GM19438 (cell line): ENCODE measurements at regions not wholly inside any gene's neighbourhood (a gene's known extent, or its start where the extent isn't known, plus 50 kb on each side); places are given as distances from the start of the nearest gene placed in this dataset.
"Not testable (repeated sequence)": the region's sequence is repeated elsewhere in the genome, so short reads cannot be mapped to it uniquely, and the experiment has no call there.

Experiments
- ATAC-seq: cut with Tn5 transposase; IDR thresholded peaks from one replicate; pipeline ENCODE4 v1.9.1; 2021; ENCODE audit warnings: low read depth; ENCODE audit not compliant: unreplicated experiment

DNA sequence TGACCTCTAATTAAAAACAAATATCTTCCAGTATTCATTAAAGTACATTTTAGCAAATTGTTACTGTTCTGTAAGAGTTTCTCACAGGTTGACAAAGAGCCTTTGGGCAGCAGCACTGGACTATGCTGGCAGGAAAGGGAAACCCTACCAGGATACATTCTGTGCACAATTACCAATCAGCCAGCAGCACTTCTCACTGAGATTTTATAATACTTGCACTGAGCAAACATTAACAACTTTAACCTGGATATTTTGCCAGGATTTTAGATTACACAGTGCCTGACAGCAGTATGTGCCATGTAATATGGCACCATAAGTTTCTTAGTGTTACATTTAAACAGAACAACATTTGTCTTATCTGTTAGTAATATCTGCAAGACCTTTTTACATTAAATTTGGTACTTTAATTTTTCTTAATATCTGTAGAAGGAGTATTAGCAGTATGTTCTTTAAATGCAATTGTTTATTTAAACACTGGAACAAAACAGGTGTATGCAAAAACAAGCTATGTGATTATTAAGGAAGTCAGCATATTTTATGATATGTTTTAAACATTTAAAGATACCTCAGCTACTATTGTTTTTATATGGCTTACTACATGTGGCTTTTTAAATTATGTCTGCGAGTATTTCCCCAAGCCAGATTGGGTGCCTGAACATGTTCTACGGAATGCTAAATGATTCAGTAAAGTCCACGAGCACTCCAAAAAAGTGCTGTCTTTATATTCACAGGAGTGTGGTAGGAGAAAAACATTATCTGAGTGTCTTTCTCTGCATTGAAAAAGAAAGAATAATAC is 699.0 kb upstream of the LUZP2 start:
- no peak for ATAC-seq

DNA sequence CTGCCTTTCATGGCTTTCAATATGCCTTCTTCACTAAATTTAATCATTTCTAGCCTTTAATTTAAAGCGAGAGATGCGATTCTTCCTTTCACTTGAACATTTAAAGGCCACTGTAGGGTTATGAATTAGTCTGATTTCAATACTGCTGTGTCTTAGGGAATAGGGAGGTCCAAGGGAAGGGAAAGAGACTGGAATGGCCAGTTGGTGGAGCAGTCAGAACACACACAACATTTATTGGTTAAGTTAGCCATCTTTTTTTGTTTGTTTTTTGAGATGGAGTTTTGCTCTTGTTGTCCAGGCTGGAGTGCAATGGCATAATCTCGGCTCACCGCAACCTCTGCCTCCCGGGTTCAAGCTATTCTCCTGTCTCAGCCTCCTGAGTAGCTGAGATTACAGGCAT is 662.5 kb upstream of the LUZP2 start:
- not testable (repeated sequence) for ATAC-seq

DNA sequence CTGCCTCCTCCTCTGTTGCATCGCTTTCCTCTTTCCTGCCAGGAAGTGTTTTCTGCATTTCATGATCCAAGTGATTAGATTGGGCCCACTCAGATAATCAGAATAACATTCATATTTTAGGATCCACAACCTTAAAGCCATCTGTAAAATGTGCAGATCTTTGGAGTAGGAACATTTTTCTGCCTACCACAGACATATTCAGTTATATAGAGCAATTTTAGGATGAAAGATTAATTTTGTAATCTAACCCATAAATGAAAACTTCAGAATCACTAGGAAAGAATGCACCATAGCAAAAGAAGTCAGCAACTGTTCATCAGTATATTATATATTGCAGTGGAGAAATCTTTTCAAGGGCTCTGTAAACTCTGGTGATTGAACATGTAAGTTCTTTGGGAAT is 659.9 kb upstream of the LUZP2 start:
- ATAC-seq: no peak

DNA sequence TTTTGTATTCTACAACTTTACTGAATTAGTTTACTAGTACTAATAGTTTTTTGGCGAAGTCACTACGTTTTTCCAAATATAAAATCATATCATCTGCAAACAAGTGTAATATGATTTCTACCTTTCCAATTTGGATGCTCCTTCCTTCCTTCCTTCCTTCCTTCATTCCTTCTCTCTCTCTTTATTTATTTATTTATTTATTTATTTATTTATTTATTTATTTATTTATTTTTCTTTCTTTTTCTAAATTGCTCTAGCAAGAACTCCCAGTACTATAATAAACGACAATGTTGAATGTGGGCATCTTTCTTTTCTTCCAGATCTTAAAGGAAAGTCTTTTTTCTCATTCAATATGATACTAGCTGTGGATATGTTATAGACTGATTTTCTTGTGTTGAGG is 656.0 kb upstream of the LUZP2 start:
- ATAC-seq: no peak

DNA sequence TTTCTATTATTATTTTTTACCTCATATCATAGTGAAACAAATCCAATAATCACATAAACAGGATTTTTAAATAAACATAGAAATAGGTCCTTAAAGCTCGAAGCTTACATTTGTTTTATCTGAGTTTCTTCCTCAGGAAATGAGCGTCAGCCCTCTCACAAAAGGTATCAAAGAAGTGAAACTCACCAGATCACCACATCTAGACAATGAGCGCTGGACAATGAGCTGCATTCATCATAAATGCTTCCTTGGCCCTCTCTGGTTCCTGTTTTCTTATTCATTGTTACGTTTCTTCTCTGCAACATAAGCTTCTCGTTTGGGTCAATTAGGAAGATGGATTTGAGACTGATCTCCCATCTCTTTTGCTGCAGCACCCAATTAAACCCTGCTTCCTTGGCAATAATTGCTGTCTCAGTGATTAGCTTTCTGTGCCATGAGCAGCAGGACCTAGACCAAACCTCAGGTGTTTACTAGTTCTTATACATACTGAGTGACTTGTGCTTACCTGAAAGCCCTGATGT is 649.9 kb upstream of the LUZP2 start:
- no peak for ATAC-seq

DNA sequence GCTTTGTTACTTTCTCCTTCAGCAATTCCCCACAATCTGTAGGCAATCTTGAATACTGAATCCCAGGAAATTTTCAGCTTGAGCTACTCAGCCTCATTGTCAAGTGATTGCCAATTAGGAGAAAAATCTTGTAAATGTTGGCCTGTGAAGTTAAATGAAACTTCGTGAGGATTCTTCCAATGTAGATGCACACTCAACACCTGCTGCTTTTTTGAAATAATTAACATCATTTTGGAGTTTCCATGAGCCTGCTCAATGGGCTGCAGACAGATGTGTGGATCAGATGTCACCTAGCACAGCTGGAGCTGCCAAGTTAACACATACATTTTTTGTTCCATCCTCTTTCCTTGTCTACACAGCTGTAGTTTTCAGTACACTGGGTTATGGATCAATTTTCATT is 645.6 kb upstream of the LUZP2 start:
- ATAC-seq: no peak

DNA sequence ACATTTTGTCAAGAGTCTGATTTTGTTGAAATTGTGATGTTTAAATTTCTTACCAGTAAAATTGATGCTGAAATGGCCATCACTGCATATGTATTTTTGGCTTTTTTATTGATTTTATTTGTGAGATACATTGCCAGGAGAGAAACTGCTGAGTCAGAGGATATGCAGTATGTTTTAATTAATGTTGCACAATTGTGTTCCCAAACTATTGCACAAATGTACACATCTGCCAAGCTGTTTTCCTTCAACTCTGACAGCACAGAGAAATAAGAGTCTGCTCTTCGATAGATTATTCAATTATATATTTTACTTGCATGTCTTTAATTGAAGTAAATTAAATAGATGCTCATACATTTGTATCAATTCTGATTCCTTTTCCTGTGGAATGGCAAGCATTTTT is 640.2 kb upstream of the LUZP2 start:
- no peak for ATAC-seq

DNA sequence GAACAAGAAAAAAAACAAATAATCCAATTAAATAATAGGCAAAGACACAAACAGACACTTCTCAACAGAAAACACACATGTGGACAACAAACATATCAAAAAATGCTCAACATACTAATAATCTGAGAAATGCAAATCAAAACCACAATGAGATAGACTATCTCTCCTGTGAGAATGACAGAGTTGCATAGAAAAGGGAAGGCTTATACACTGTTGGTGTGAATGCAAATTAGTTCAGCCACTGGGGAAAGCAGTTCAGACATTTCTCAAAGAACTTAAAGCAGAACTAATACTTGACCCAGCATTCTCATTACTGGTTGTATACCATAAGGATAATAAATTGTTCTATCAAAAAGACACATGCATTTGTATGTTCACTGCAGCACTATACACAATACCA is 637.8 kb upstream of the LUZP2 start:
- no peak for ATAC-seq

DNA sequence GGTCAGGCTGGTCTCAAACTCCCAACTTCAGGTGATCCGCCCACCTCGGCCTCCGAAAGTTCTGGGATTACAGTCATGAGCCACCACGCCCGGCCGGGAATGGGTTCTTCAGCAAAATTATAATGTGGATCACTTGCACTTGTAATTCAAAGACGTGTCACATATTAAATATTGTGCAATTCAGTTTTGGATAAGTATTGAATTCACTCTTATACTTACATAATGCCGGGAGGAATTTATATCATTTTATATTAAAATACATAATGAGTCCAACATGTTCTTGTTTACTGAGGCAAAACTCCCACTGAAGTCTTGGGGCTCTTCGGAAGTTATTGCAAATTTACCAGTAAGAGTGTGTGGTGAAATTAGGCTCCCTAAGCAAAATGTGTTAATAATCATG is 635.2 kb upstream of the LUZP2 start:
- no peak for ATAC-seq

DNA sequence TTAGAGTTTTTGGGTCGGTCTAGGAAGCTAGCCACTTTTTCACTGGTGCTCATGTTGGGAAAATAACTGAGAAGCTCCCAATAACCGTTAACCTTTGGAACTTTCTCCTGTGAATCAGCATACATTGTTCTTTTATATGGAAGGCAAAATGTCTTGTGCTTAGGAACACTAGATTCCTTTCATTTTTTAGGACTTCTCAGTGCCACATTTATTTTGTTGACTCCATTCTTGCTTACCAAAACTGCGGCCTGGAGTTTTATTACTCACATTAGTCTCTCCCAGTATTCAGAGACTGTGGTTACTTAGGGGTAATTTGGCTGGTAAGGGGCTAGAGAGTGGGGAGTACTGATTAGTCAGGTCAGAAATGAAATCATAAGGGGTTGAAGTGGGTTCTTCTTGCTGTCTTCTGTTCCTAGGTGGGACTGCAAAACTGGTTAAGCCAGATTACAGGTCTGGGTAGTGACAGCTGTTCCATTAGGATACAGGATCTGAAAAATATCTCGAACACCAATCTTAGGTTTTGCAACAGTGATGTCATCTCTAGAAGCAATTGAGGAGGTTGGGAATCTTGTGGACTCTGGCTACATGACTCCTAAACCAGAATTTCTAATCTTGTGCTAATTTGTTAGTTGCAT is 631.4 kb upstream of the LUZP2 start:
- ATAC-seq: no peak

DNA sequence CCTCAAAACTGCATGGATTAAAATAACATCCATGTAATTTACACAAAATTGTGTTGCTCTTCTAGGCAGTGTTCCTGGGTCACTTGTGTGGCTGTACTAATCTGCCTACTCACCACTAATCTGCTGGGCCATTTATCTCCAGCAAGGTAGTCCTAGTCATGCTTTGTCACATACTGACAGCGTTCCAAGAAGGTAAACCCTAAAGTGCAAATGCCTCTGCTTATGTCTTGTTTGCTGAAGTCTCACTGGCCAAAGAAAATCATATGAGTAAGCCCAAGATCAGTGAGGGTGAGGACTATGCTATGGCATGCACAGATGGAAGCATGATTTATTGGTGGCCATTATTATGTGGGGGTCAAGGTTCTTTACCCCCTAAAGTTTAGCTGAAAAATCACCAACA is 630.2 kb upstream of the LUZP2 start:
- ATAC-seq: no peak

DNA sequence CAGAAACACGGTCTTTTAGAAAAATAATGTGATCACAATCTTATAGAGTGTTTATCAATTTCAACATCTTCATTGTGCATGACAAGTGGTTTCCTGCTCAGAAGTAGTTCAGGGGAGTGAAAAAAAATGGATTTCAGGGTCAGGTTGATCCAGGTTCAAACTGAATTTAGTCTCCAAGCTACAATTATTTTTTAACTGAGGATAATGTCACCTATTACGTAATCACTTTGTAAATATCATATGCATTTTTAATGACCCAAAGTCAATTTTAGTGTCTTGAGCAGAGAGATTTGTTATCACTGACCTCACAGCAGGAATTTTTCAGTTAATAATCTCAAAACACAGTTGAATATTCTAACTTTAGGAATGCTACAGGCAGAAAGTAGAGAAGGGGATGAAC is 627.2 kb upstream of the LUZP2 start:
- no peak for ATAC-seq

DNA sequence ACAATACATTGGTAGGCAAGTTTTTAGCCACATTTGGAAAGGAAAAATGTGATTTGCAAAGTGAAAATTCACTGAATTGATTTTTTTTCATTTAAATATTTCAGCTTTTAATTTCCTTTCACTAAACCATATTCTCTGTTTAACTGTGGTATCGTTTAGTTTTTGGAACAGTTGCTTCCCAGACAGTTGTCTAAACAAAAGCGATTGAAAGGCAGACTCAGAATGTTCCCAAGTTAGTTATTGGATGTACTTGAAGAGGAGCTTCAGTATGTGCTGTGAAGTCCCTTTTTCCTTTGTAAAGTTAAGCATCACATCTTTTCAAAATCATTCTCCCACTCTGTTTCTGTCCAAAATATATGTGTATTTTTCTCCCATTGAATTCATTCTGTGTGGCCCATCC is 623.4 kb upstream of the LUZP2 start:
- no peak for ATAC-seq

DNA sequence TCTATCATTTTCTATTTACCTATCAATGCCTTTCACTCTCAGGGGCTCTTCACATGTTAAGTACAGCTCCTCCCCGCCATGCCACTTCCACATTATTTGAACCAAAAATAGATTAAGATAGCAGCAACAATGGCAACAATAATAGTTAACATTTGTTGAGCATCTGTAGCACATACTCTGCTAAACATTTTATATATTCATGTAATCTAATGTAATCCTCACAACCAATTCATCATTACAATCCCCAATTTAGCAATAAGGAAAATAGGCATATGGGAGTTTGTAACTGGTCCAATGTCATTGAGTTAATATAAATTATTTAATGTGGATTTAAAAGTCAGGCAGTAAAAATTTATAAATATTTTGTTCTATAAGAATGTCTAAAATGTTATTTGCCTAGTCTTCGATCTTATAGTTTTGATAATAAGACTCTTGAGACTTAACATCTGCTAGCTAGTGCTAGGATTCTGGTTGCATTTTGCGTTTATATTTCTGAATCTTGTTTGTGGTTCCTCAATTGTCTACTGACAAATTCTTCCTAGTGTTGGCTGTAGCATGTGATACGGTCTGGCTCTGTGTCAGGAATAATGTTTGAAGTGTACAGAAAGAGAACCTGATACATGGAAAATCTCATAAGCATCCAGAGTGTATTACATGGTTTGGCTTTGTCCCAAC is 621.5 kb upstream of the LUZP2 start:
- ATAC-seq: no peak

DNA sequence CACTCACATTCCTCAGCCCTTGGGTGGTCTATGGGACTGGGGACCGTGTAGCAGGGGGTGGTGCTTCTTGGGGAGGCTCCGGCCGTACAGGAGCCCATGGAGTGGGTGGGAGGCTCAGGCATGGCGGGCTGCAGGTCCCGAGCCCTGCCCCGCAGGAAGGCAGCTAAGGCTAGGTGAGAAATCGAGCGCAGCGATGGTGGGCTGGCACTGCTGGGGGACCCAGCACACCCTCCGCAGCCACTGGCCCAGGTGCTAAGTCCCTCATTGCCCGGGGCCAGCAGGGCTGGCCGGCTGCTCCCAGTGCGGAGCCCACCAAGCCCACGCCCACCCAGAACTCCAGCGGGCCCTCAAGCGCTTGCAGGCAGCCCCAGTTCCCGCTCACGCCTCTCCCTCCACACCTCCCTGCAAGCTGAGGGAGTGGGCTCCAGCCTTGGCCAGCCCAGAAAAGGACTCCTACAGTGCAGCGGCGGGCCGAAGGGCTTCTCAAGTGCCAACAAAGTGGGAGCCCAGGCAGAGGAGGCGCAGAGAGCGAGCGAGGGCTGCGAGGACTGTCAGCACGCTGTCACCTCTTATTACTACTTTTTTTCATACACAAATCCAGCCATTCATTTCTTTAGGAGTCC is 613.3 kb upstream of the LUZP2 start:
- not testable (repeated sequence) for ATAC-seq

DNA sequence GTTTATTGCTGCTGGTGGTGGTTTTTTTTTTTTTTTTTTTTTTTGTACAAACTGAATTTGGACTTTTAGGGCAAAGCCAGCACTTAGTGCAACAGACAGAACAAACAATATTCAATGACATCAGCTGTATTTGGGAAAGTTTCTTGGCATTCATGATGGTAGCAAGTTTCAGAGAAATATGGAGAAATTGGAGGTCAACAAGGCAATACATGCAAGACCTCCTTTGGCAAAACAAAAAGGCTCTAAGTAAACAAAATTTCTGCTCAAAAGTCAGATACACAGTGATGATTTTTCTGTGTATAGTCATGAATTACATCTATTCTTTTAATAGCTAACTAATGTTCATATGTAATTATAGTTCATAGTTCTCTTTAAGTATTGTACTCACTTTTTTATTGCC is 612.5 kb upstream of the LUZP2 start:
- no peak for ATAC-seq

DNA sequence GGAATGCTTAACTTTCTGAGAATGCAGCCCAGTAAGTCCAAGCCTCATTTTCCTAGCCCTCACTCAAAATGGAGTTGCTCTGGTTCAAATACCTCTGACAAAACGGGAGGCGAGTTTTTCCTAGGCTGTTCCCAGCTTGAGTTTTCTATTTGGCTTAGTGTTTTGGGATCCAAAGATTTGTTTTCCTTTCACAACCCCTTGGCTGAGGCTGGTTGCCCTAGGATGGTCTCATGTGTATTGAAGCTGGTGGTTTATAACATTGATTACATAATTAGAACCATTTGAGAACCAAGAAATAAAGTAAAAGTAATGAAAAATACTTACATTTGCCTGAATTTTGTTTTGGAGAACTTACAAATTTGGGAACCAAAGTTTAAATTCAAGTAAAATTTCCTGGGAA is 611.1 kb upstream of the LUZP2 start:
- no peak for ATAC-seq

DNA sequence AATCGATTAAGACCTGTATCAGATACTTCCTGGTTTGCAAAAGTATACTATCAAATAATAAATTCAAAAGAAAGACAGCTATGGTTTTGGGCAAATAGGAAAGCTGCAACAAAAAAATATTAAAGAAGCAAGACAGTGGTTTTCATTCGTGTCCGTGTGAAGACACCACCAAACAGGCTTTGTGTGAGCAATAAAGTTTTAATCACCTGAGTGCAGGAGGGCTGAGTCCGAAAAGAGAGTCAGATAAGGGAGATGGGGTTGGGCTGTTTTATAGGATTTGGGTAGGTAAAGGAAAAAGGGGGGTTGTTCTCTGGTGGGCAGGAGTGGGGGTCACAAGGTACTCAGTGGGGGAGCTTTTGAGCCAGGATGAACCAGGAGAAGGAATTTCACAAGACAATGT is 609.7 kb upstream of the LUZP2 start:
- not testable (repeated sequence) for ATAC-seq

DNA sequence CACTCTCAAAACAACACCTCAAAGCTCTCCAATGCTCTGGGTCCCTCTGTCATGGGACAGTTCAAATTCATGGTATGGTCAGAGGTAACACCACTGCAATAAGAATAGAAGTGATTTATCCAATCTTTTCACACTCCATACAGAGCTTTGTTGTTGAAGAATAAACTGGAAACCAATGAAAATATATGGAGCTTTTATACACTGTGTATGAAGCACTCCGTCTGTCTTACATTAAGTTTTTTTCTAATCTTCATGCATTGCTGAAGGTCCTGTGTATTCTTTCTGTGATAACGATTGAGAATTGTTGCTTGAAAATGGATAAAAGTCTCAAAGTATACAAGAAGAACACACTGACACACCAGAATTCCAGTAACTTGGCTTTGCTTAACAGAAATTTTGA is 603.7 kb upstream of the LUZP2 start:
- no peak for ATAC-seq

DNA sequence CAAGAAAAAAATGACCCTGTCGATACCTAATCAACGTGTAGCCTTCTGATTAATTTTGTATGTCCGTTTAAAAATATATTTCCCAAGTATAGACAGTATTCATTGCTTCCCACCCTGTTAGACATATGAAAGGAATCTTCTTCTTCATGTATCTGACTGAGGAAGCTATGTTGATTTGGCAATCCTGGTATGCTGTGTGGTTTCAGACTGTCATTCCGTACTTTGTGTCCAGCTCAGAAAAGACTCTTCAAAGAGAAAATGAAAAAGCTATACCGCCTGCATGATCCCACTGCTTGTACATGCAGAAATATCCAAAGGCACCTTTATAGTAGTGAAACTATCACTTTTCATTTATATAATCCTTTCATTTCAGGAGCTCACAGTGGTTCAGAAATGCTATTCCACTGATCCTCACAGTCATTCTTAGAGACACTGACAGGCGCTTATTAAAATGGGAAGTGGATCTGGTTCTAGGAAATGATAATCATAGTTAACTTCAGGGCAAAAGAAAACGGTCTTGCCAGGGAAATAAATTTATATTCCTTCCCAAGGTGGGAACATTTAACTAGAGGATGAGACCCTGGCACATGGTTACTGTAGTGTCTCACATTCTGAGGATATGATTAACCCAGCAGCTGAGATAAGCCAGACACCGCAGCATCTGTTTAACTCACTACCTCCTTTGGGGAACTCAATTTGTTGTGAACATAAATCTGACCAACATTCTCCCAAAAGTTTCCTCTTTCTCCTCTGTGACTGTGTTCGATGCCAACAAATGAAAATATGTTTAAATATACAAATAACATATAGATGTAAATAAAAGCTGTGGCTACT is 599.2 kb upstream of the LUZP2 start:
- ATAC-seq: no peak
